ENCODE measurements at regions not wholly inside any gene's neighbourhood (a gene's known extent, or its start where the extent isn't known, plus 50 kb on each side); places are given as distances from the start of the nearest gene placed in this dataset.

DNA sequence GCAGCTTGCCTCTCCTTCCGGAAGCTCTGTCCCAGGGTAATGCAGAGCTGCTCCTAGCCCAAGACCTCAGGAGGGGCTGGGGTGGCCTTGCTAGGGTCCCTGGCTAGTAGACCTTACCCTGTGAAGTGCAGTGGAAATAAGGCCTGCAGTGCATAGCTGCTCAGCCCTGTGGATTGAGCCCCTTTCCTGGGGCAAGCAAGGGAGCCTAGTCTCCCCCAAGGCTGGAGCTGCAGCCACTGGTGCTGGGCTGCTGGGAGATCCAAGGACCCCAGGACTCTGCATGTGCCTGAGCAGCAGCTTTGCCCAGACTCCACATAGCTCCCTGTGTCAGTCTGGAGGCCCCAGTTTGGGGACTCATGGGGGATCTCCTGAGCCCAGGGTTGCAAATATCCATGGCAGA is 57.9 kb downstream of the FANCF start:
- intact Hi-C loops (cut with DNase I): no loop called here
- no peaks in the 10 kb centered on the region for H3K4me1 ChIP-seq (ENCODE audit: control insufficient read depth, insufficient read depth, low read length)
- no peaks in the 10 kb centered on the region for H3K27me3 ChIP-seq (ENCODE audit: control insufficient read depth, insufficient read depth)
- no peak overlapping the region for H3K27ac ChIP-seq (ENCODE audit: low read length)
- H3K4me3 ChIP-seq (ENCODE audit: low read length): no peak overlapping the region
- DNase-seq (no peak), ATAC-seq (no peak)
- no peaks in the 10 kb centered on the region for H3K9me3 ChIP-seq (ENCODE audit: control insufficient read depth, low read length)
- 93% methylated on average over 1 of the region's 1 CpG for WGBS

DNA sequence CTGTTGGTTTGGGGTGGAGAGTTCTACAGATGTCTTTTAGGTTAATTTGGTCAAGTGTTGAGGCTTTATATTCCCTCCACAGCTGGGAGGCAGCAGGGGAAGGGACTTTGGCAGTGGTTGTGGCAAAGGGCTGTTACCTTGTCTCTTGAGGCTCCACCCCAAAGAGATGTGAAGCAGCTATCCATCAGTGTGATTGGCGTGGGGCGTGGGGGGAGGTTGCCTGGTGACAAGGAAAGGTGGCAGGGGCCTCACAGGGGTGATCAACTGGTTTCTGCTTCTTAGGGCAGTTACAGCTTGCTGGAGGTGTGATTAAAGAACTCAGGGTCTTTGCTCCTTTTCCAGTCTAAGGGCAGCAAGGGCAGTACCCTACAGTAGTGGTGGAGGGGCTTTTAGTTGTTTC is 59.3 kb downstream of the FANCF start:
- Histone ChIP-seq H3K27ac (ENCODE audit: low read length) (no peak overlapping the region), H3K9me3 (ENCODE audit: control insufficient read depth, low read length) (no peaks in the 10 kb centered on the region), H3K4me1 (ENCODE audit: control insufficient read depth, insufficient read depth, low read length) (no peaks in the 10 kb centered on the region), H3K4me3 (ENCODE audit: low read length) (no peak overlapping the region), H3K27me3 (ENCODE audit: control insufficient read depth, insufficient read depth) (no peaks in the 10 kb centered on the region)
- ATAC-seq: no peak
- no peak for DNase-seq
- WGBS: 52% methylated on average over 2 of the region's 2 CpGs
- intact Hi-C loops (cut with DNase I): no loop called here

DNA sequence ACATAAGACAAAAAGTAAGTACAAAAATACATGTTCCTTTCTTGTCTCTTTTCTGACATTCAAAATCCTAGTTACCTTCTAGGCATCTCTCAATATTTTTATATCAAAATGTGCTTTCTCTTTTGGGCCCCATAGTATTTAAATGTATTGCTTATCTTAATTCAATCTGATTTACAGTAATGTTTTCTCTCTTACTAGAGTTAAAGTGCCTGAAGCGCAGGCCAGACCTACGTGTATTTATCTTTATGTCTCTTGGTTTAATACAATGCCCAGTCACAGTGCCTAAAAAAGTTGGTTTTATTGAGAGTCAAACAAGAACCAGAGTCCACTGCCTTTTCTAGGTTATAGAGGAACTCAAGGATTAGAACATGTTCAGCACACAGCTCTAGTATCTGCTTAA is 64.3 kb downstream of the FANCF start:
- H3K4me3 ChIP-seq (ENCODE audit: low read length): no peak overlapping the region
- no peaks in the 10 kb centered on the region for H3K27me3 ChIP-seq (ENCODE audit: control insufficient read depth, insufficient read depth)
- H3K4me1 ChIP-seq (ENCODE audit: control insufficient read depth, insufficient read depth, low read length): no peaks in the 10 kb centered on the region
- ATAC-seq (no peak), DNase-seq (no peak)
- H3K9me3 ChIP-seq (ENCODE audit: control insufficient read depth, low read length): no peaks in the 10 kb centered on the region
- H3K27ac ChIP-seq (ENCODE audit: low read length): no peak overlapping the region
- intact Hi-C loops (cut with DNase I): no loop called here
- WGBS: 76% methylated on average over 2 of the region's 2 CpGs

DNA sequence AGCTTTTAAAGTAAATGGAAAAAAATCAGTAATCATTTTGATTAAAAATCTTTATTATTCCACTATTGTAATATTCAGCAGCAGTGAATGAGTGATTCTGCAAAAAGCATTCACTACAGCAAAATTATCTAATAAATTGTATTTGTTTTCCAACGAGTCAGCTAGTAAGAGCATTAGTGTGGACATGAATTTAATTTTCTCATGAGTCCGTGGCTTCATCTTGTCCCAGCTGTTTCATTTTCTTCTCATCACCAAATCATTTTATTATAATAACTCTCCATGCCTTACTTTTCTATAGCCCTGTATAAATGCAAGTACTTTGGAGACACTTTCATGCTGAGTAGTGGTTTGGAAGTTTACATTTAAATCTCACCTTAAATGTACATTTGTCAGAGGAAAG is 66.2 kb downstream of the FANCF start:
- WGBS: 53% methylated on average over 2 of the region's 2 CpGs
- ATAC-seq: no peak
- DNase-seq: no peak

DNA sequence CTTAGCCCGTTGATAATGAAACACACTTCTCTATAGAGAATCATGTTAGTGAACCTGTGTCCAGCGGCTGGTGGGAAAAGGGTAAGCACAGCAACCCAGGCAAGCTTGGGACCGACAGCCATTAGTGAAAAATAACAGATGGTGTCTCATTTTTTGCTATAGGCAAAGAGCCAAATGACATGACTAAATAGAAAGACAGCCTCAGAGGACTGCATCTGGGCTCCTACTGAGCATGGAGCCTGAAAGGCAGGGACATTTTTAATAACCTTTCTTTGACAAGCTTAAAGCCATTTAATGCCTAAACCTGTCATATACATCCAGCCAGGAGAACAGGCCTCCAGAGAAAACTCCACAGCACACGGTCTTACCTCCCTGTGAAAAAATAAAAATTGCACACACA is 67.0 kb downstream of the FANCF start:
- ATAC-seq: peak in 1 of 2 donors; percentile 29
- H3K4me1 ChIP-seq (ENCODE audit: control insufficient read depth, insufficient read depth, low read length): no peaks in the 10 kb centered on the region
- H3K27ac ChIP-seq (ENCODE audit: low read length): no peak overlapping the region
- no peak for DNase-seq
- intact Hi-C loops (cut with DNase I): no loop called here
- H3K4me3 ChIP-seq (ENCODE audit: low read length): no peak overlapping the region
- no peaks in the 10 kb centered on the region for H3K27me3 ChIP-seq (ENCODE audit: control insufficient read depth, insufficient read depth)
- H3K9me3 ChIP-seq (ENCODE audit: control insufficient read depth, low read length): no peaks in the 10 kb centered on the region
- 54% methylated on average over 4 of the region's 4 CpGs for WGBS

More for the DNA sequence above, 66.2 kb downstream of the FANCF start:
- Histone ChIP-seq H3K9me3 (ENCODE audit: control insufficient read depth, low read length) (no peaks in the 10 kb centered on the region), H3K4me3 (ENCODE audit: low read length) (no peak overlapping the region), H3K4me1 (ENCODE audit: control insufficient read depth, insufficient read depth, low read length) (no peaks in the 10 kb centered on the region), H3K27ac (ENCODE audit: low read length) (no peak overlapping the region), H3K27me3 (ENCODE audit: control insufficient read depth, insufficient read depth) (no peaks in the 10 kb centered on the region)
- intact Hi-C loops (cut with DNase I): no loop called here

DNA sequence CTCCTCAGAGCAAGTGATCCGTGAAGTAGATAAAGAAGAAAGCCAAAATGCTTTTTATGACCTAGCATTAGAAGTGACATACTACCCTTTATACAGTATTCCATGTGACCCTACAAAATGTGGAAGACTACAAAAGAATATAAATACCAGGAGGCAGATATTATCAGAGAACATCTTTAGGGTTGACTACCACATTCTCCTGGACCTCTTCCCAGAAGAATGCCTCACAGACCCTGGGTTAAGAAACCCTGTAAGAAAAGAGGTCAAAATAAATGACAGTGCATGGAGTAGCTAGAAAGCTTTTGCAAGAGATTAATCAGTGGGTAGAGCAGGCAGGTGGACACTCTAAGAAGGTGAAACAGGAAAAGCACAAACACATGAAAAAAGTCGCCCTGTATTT is 69.2 kb downstream of the FANCF start:
- DNase-seq: no peak
- no peaks in the 10 kb centered on the region for H3K27me3 ChIP-seq (ENCODE audit: control insufficient read depth, insufficient read depth)
- H3K27ac ChIP-seq (ENCODE audit: low read length): no peak overlapping the region
- intact Hi-C loops (cut with DNase I): no loop called here
- ATAC-seq: no peak
- H3K9me3 ChIP-seq (ENCODE audit: control insufficient read depth, low read length): no peaks in the 10 kb centered on the region
- no peaks in the 10 kb centered on the region for H3K4me1 ChIP-seq (ENCODE audit: control insufficient read depth, insufficient read depth, low read length)
- WGBS: 87% methylated on average over 2 of the region's 2 CpGs
- H3K4me3 ChIP-seq (ENCODE audit: low read length): no peak overlapping the region

DNA sequence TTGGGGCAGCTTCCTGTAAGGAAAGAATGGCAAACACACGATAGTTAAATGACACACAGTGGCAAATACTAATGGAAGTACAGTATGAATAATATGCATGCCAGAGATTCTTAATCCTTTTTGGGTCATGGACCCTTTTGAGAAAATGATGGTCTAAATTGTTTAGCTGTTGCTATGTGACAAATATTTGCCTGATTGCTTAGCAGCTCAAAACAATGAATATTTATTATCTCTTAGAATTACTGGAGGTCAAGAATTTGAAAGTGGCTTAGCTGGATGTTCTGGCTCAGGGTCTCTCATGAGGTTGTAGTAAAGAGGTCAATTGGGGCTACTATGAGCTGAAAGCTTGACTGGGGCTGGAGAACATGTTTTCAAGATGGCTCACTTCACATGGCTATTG is 69.7 kb downstream of the FANCF start:
- H3K27me3 ChIP-seq (ENCODE audit: control insufficient read depth, insufficient read depth): no peaks in the 10 kb centered on the region
- H3K4me3 ChIP-seq (ENCODE audit: low read length): no peak overlapping the region
- no peak overlapping the region for H3K27ac ChIP-seq (ENCODE audit: low read length)
- WGBS: 66% methylated on average over 1 of the region's 1 CpG
- ATAC-seq (no peak), DNase-seq (no peak)
- intact Hi-C loops (cut with DNase I): no loop called here
- H3K9me3 ChIP-seq (ENCODE audit: control insufficient read depth, low read length): no peaks in the 10 kb centered on the region
- H3K4me1 ChIP-seq (ENCODE audit: control insufficient read depth, insufficient read depth, low read length): no peaks in the 10 kb centered on the region

DNA sequence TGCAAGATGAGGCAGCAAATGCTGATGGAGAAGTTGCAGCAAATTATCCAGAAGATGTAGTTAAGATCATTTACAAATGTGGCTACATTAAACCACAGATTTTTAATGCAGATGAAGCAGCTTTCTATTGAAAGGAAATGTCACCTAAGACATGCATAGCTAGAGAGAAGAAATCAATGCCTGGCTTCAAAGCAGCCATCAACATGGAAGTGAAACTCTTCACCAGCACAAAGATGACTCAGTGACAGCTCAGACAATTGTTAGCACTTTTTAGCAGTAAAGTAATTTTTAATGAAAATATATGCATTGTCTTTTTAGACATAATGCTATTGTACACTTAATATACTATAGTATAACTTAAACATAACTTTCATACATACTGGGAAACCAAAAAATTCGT is 71.4 kb downstream of the FANCF start:
- 48% methylated on average over 1 of the region's 1 CpG for WGBS
- no peaks in the 10 kb centered on the region for H3K9me3 ChIP-seq (ENCODE audit: control insufficient read depth, low read length)
- H3K4me1 ChIP-seq (ENCODE audit: control insufficient read depth, insufficient read depth, low read length): no peaks in the 10 kb centered on the region
- no peaks in the 10 kb centered on the region for H3K27me3 ChIP-seq (ENCODE audit: control insufficient read depth, insufficient read depth)
- H3K4me3 ChIP-seq (ENCODE audit: low read length): no peak overlapping the region
- ATAC-seq: no peak
- no peak overlapping the region for H3K27ac ChIP-seq (ENCODE audit: low read length)
- intact Hi-C loops (cut with DNase I): no loop called here
- no peak for DNase-seq

DNA sequence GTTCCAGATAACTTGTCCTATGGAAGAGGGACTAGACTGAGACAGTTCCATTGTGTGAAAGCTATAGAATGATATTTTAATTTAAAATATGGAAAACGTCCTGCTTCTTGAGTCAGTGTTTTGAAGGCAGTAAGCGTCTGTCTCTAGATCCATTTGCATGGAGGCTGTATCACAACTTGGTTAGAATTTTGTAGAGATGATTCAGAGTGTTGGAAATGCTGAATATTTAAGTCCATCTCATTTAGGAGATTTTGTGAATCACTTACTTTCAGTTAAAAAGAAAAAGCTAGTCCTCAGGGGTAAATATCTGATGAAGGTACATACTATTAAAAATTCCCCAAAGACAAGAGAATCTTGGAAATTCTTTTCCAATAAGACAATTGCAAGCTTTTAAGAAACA is 72.7 kb downstream of the FANCF start:
- intact Hi-C loops (cut with DNase I): no loop called here
- no peaks in the 10 kb centered on the region for H3K4me1 ChIP-seq (ENCODE audit: control insufficient read depth, insufficient read depth, low read length)
- 68% methylated on average over 2 of the region's 2 CpGs for WGBS

DNA sequence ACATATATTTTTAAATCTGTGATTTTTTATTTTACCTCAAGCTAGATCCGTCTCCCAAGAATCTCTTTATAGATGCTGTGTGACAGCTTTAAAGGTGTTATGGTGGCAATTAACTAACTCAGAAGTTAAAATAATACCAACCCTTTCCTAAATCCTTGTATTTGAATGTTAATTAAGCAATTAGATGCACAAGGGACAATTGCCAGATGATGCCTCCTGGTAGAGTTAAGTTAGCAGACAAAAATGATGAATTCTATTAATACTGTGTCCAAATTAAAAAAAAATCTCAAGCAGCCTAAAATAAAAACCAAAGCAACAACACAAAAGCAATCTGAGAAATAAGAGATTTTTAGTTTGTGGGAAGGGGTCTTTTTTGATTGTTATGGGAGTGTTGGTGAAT is 78.9 kb downstream of the FANCF start:
- no peaks in the 10 kb centered on the region for H3K9me3 ChIP-seq (ENCODE audit: control insufficient read depth, low read length)
- H3K27me3 ChIP-seq (ENCODE audit: control insufficient read depth, insufficient read depth): no peaks in the 10 kb centered on the region
- no peak overlapping the region for H3K4me3 ChIP-seq (ENCODE audit: low read length)
- H3K27ac ChIP-seq (ENCODE audit: low read length): no peak overlapping the region
- DNase-seq: no peak
- 82% methylated on average over 1 of the region's 1 CpG for WGBS
- H3K4me1 ChIP-seq (ENCODE audit: control insufficient read depth, insufficient read depth, low read length): no peaks in the 10 kb centered on the region
- no peak for ATAC-seq
- intact Hi-C loops (cut with DNase I): loop anchor here in 1 of 4 donors (10.0 kb wide), 1 partner anchor 202 kb away; no protein-coding TSS in a partner anchor

More for the DNA sequence above, 72.7 kb downstream of the FANCF start:
- Histone ChIP-seq H3K27me3 (ENCODE audit: control insufficient read depth, insufficient read depth) (no peaks in the 10 kb centered on the region), H3K9me3 (ENCODE audit: control insufficient read depth, low read length) (no peaks in the 10 kb centered on the region), H3K27ac (ENCODE audit: low read length) (no peak overlapping the region), H3K4me3 (ENCODE audit: low read length) (no peak overlapping the region)
- DNase-seq (no peak), ATAC-seq (no peak)

DNA sequence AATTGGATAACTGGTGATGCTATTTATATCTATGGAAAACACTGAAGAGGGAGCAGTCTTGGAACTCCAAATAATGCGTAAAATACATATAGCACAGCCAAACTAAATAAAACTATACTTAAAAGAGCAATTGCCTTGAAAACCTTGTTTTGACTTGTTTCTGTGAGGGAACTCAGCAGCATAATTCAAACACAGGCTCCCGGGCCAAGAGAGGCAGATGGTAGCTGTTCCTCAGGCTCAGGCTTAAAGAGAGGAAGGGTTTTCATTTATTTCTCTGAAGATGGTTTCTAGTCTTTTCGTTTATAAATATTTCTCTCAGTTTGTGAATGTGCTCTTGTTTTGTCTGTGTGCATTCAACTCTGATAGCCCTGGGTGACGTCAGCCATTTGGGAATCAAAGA is 82.4 kb downstream of the FANCF start:
- H3K4me3 ChIP-seq (ENCODE audit: low read length): no peak overlapping the region
- no peak overlapping the region for H3K27ac ChIP-seq (ENCODE audit: low read length)
- no peaks in the 10 kb centered on the region for H3K9me3 ChIP-seq (ENCODE audit: control insufficient read depth, low read length)
- ATAC-seq: no peak
- no peak for DNase-seq
- H3K27me3 ChIP-seq (ENCODE audit: control insufficient read depth, insufficient read depth): no peaks in the 10 kb centered on the region
- H3K4me1 ChIP-seq (ENCODE audit: control insufficient read depth, insufficient read depth, low read length): no peaks in the 10 kb centered on the region
- 39% methylated on average over 4 of the region's 4 CpGs for WGBS
- intact Hi-C loops (cut with DNase I): loop anchor here in 2 of 4 donors (5.0 to 10.0 kb wide), 2 partner anchors 198 to 211 kb away; no protein-coding TSS in a partner anchor

DNA sequence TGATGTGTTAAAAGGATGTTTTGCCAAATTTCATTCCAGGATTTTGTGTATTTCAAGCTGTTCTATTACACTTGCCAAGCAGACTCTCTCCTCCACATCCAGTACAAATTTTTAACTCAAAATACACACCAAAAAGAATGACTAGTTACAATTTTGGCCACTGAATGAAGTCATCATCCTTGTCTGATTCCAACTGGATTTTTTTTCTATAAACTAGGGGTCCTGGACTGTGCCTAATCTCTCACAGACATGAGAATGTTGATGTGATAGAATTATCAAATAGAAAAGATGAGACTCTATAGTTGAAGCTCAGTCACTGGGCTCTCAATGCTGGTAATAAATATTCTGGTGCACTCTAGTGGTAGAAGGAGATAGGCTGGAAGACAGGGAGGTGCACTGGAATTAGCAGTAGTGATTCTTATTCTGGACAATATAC is 85.8 kb downstream of the FANCF start:
- intact Hi-C loops (cut with DNase I): loop anchor here in 2 of 4 donors (5.0 to 10.0 kb wide), 2 partner anchors 195 to 208 kb away; no protein-coding TSS in a partner anchor
- no peaks in the 10 kb centered on the region for H3K4me1 ChIP-seq (ENCODE audit: control insufficient read depth, insufficient read depth, low read length)

More for the DNA sequence above, 85.8 kb downstream of the FANCF start:
- no peak overlapping the region for H3K4me3 ChIP-seq (ENCODE audit: low read length)
- no peaks in the 10 kb centered on the region for H3K27me3 ChIP-seq (ENCODE audit: control insufficient read depth, insufficient read depth)
- DNase-seq: no peak
- peak in 1 of 2 donors; percentile 39 for ATAC-seq
- H3K9me3 ChIP-seq (ENCODE audit: control insufficient read depth, low read length): no peaks in the 10 kb centered on the region
- H3K27ac ChIP-seq (ENCODE audit: low read length): no peak overlapping the region

Measured in right cardiac atrium (tissue), 5 donors.